ENCODE measurements at regions not wholly inside any gene's neighbourhood (a gene's known extent, or its start where the extent isn't known, plus 50 kb on each side); places are given as distances from the start of the nearest gene placed in this dataset.
A peak's percentile ranks its signal among the peaks of the same experiment; 100 is the strongest.

GRCh38 chr4:188854436-188854835 lies 715.2 kb downstream of the TRIML1 start:
- Histone ChIP-seq H3K18ac (ENCODE audit: low read depth in 1 of 2, low read length in 2 of 2) (no peak overlapping the region), H3K36me3 (ENCODE audit: control insufficient read depth in 1 of 2, insufficient read depth in 2 of 2, low read depth in 1 of 2, low read length in 2 of 2) (no peaks in the 10 kb centered on the region), H3K4me3 (ENCODE audit: insufficient read depth in 1 of 2, low read depth in 1 of 2, low read length in 2 of 2) (no peak overlapping the region), H4K91ac (ENCODE audit: low read length) (no peak overlapping the region), H2BK5ac (ENCODE audit: low read depth, low read length, poor library complexity, severe bottlenecking) (no peak overlapping the region), H3K4ac (ENCODE audit: low read depth in 1 of 2, low read length in 2 of 2) (no peak overlapping the region), H3K9me3 (ENCODE audit: control insufficient read depth, low read length) (peaks cover 16% of the 10 kb centered on the region), H2BK120ac (ENCODE audit: low read depth, low read length) (no peak overlapping the region), H2BK12ac (ENCODE audit: low read length in 2 of 2) (no peak overlapping the region), H3K79me1 (replicated peaks; ENCODE audit: low read length, poor library complexity, severe bottlenecking) (no peaks in the 10 kb centered on the region), H2AK5ac (ENCODE audit: low read length, severe bottlenecking) (no peak overlapping the region), H4K8ac (ENCODE audit: low read length) (no peak overlapping the region), H3K4me1 (ENCODE audit: control insufficient read depth, insufficient read depth, low read depth, low read length) (no peaks in the 10 kb centered on the region), H3K27me3 (ENCODE audit: control insufficient read depth in 1 of 2, insufficient read depth in 1 of 2, low read length in 2 of 2) (no peaks in the 10 kb centered on the region), H2AFZ (ENCODE audit: low read depth, low read length) (no peak overlapping the region), H3K23ac (ENCODE audit: low read length in 2 of 2) (no peak overlapping the region), H3K27ac (ENCODE audit: low read length, poor library complexity, severe bottlenecking) (no peak overlapping the region), H3K4me2 (ENCODE audit: low read length, poor library complexity, severe bottlenecking) (no peak overlapping the region), H3K9ac (ENCODE audit: low read length) (peak overlapping the region; percentile 55), H3K14ac (ENCODE audit: low read length in 2 of 2) (no peak overlapping the region), H2BK15ac (ENCODE audit: low read depth, poor library complexity, severe bottlenecking) (no peak overlapping the region)
- WGBS: no CpG with 5 or more reads among the region's 1 CpG
- no peak for DNase-seq

- Histone ChIP-seq H3K27me3 (ENCODE audit: control insufficient read depth in 1 of 2, insufficient read depth in 1 of 2, low read length in 2 of 2) (no peaks in the 10 kb centered on the region), H2AFZ (ENCODE audit: low read depth, low read length) (no peak overlapping the region), H3K18ac (ENCODE audit: low read depth in 1 of 2, low read length in 2 of 2) (no peak overlapping the region), H3K4me2 (ENCODE audit: low read length, poor library complexity, severe bottlenecking) (no peak overlapping the region), H3K4ac (ENCODE audit: low read depth in 1 of 2, low read length in 2 of 2) (no peak overlapping the region), H3K36me3 (ENCODE audit: control insufficient read depth in 1 of 2, insufficient read depth in 2 of 2, low read depth in 1 of 2, low read length in 2 of 2) (no peaks in the 10 kb centered on the region), H4K8ac (ENCODE audit: low read length) (no peak overlapping the region), H2BK5ac (ENCODE audit: low read depth, low read length, poor library complexity, severe bottlenecking) (no peak overlapping the region), H2BK120ac (ENCODE audit: low read depth, low read length) (no peak overlapping the region), H3K79me1 (replicated peaks; ENCODE audit: low read length, poor library complexity, severe bottlenecking) (no peaks in the 10 kb centered on the region), H3K9me3 (ENCODE audit: control insufficient read depth, low read length) (peaks cover 12% of the 10 kb centered on the region), H3K14ac (ENCODE audit: low read length in 2 of 2) (no peak overlapping the region), H2BK12ac (ENCODE audit: low read length in 2 of 2) (no peak overlapping the region), H4K91ac (ENCODE audit: low read length) (no peak overlapping the region), H3K4me3 (ENCODE audit: insufficient read depth in 1 of 2, low read depth in 1 of 2, low read length in 2 of 2) (no peak overlapping the region), H3K23ac (ENCODE audit: low read length in 2 of 2) (no peak overlapping the region), H2BK15ac (ENCODE audit: low read depth, poor library complexity, severe bottlenecking) (no peak overlapping the region), H2AK5ac (ENCODE audit: low read length, severe bottlenecking) (no peak overlapping the region), H3K4me1 (ENCODE audit: control insufficient read depth, insufficient read depth, low read depth, low read length) (no peaks in the 10 kb centered on the region), H3K27ac (ENCODE audit: low read length, poor library complexity, severe bottlenecking) (no peak overlapping the region), H3K9ac (ENCODE audit: low read length) (no peak overlapping the region)
- DNase-seq: no peak
- no CpG with 5 or more reads among the region's 1 CpG for WGBS
Observed at GRCh38 chr4:188858696-188859095, 719.5 kb downstream of the TRIML1 start.

- Histone ChIP-seq H2AFZ (ENCODE audit: low read depth, low read length) (no peak overlapping the region), H3K27ac (ENCODE audit: low read length, poor library complexity, severe bottlenecking) (no peak overlapping the region), H4K91ac (ENCODE audit: low read length) (no peak overlapping the region), H3K4me3 (ENCODE audit: insufficient read depth in 1 of 2, low read depth in 1 of 2, low read length in 2 of 2) (no peak overlapping the region), H3K23ac (ENCODE audit: low read length in 2 of 2) (no peak overlapping the region), H2AK5ac (ENCODE audit: low read length, severe bottlenecking) (no peak overlapping the region), H3K9me3 (ENCODE audit: control insufficient read depth, low read length) (peaks cover 12% of the 10 kb centered on the region), H4K8ac (ENCODE audit: low read length) (no peak overlapping the region), H3K14ac (ENCODE audit: low read length in 2 of 2) (no peak overlapping the region), H2BK120ac (ENCODE audit: low read depth, low read length) (no peak overlapping the region), H3K9ac (ENCODE audit: low read length) (no peak overlapping the region), H3K4me1 (ENCODE audit: control insufficient read depth, insufficient read depth, low read depth, low read length) (no peaks in the 10 kb centered on the region), H3K79me1 (replicated peaks; ENCODE audit: low read length, poor library complexity, severe bottlenecking) (no peaks in the 10 kb centered on the region), H2BK15ac (ENCODE audit: low read depth, poor library complexity, severe bottlenecking) (no peak overlapping the region), H3K4me2 (ENCODE audit: low read length, poor library complexity, severe bottlenecking) (no peak overlapping the region), H2BK5ac (ENCODE audit: low read depth, low read length, poor library complexity, severe bottlenecking) (no peak overlapping the region), H3K36me3 (ENCODE audit: control insufficient read depth in 1 of 2, insufficient read depth in 2 of 2, low read depth in 1 of 2, low read length in 2 of 2) (no peaks in the 10 kb centered on the region), H3K27me3 (ENCODE audit: control insufficient read depth in 1 of 2, insufficient read depth in 1 of 2, low read length in 2 of 2) (no peaks in the 10 kb centered on the region), H2BK12ac (ENCODE audit: low read length in 2 of 2) (no peak overlapping the region), H3K18ac (ENCODE audit: low read depth in 1 of 2, low read length in 2 of 2) (no peak overlapping the region), H3K4ac (ENCODE audit: low read depth in 1 of 2, low read length in 2 of 2) (no peak overlapping the region)
- DNase-seq: no peak
- 96% methylated on average over 5 of the region's 10 CpGs for WGBS
Observed at GRCh38 chr4:188864741-188865140, 725.5 kb downstream of the TRIML1 start.

GRCh38 chr4:188867796-188868195 lies 728.6 kb downstream of the TRIML1 start:
- H3K23ac ChIP-seq (ENCODE audit: low read length in 2 of 2): no peak overlapping the region
- no peak overlapping the region for H2AK5ac ChIP-seq (ENCODE audit: low read length, severe bottlenecking)
- H3K4me3 ChIP-seq (ENCODE audit: insufficient read depth in 1 of 2, low read depth in 1 of 2, low read length in 2 of 2): no peak overlapping the region
- H3K27me3 ChIP-seq (ENCODE audit: control insufficient read depth in 1 of 2, insufficient read depth in 1 of 2, low read length in 2 of 2): no peaks in the 10 kb centered on the region
- no peak overlapping the region for H2BK15ac ChIP-seq (ENCODE audit: low read depth, poor library complexity, severe bottlenecking)
- no peak for DNase-seq
- H2AFZ ChIP-seq (ENCODE audit: low read depth, low read length): no peak overlapping the region
- no peak overlapping the region for H3K18ac ChIP-seq (ENCODE audit: low read depth in 1 of 2, low read length in 2 of 2)
- no peaks in the 10 kb centered on the region for H3K79me1 ChIP-seq (replicated peaks; ENCODE audit: low read length, poor library complexity, severe bottlenecking)
- no peaks in the 10 kb centered on the region for H3K36me3 ChIP-seq (ENCODE audit: control insufficient read depth in 1 of 2, insufficient read depth in 2 of 2, low read depth in 1 of 2, low read length in 2 of 2)
- H4K8ac ChIP-seq (ENCODE audit: low read length): no peak overlapping the region
- H2BK120ac ChIP-seq (ENCODE audit: low read depth, low read length): no peak overlapping the region
- H2BK5ac ChIP-seq (ENCODE audit: low read depth, low read length, poor library complexity, severe bottlenecking): no peak overlapping the region
- no peak overlapping the region for H3K27ac ChIP-seq (ENCODE audit: low read length, poor library complexity, severe bottlenecking)
- no peaks in the 10 kb centered on the region for H3K4me1 ChIP-seq (ENCODE audit: control insufficient read depth, insufficient read depth, low read depth, low read length)
- no peak overlapping the region for H3K9ac ChIP-seq (ENCODE audit: low read length)
- H2BK12ac ChIP-seq (ENCODE audit: low read length in 2 of 2): no peak overlapping the region
- H3K9me3 ChIP-seq (ENCODE audit: control insufficient read depth, low read length): peaks cover 6% of the 10 kb centered on the region
- H4K91ac ChIP-seq (ENCODE audit: low read length): no peak overlapping the region
- no peak overlapping the region for H3K14ac ChIP-seq (ENCODE audit: low read length in 2 of 2)
- H3K4ac ChIP-seq (ENCODE audit: low read depth in 1 of 2, low read length in 2 of 2): no peak overlapping the region
- 91% methylated on average over 1 of the region's 1 CpG for WGBS
- H3K4me2 ChIP-seq (ENCODE audit: low read length, poor library complexity, severe bottlenecking): no peak overlapping the region
